Astrocyte of the spinal cord (primary cell): ENCODE measurements at regions not wholly inside any gene's neighbourhood (a gene's known extent, or its start where the extent isn't known, plus 50 kb on each side); places are given as distances from the start of the nearest gene placed in this dataset.

Experiments used
- DNase-seq: peaks from one replicate; pipeline ENCODE4 v3.0.0; 2011; ENCODE audit warnings: low read depth, low spot score
- H3K4me3 ChIP-seq: 2 replicates; pipeline ENCODE4 v1.5.1; 2011; ENCODE audit warnings: low read depth, mild to moderate bottlenecking, low read length, moderate library complexity
- in situ Hi-C: cut with HindIII; loops from 2 replicates; pipeline ENCODE4 v1.10.0; 2017; ENCODE audit warnings: low sequenced_read_pairs
- TF ChIP-seq, protein P1 (sequence below): IDR thresholded peaks from 2 replicates; pipeline ENCODE4 v1.5.1; 2012; ENCODE audit warnings: low read depth, mild to moderate bottlenecking, low read length, inconsistent platforms

- no peak for DNase-seq
- TF ChIP-seq, protein P1, sequence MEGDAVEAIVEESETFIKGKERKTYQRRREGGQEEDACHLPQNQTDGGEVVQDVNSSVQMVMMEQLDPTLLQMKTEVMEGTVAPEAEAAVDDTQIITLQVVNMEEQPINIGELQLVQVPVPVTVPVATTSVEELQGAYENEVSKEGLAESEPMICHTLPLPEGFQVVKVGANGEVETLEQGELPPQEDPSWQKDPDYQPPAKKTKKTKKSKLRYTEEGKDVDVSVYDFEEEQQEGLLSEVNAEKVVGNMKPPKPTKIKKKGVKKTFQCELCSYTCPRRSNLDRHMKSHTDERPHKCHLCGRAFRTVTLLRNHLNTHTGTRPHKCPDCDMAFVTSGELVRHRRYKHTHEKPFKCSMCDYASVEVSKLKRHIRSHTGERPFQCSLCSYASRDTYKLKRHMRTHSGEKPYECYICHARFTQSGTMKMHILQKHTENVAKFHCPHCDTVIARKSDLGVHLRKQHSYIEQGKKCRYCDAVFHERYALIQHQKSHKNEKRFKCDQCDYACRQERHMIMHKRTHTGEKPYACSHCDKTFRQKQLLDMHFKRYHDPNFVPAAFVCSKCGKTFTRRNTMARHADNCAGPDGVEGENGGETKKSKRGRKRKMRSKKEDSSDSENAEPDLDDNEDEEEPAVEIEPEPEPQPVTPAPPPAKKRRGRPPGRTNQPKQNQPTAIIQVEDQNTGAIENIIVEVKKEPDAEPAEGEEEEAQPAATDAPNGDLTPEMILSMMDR, result no peak
- in situ Hi-C loops, result no loop called here
These were observed 114.5 kb downstream of the LARP7 start for GRCh38 chr4:112751447-112751846.

DNA sequence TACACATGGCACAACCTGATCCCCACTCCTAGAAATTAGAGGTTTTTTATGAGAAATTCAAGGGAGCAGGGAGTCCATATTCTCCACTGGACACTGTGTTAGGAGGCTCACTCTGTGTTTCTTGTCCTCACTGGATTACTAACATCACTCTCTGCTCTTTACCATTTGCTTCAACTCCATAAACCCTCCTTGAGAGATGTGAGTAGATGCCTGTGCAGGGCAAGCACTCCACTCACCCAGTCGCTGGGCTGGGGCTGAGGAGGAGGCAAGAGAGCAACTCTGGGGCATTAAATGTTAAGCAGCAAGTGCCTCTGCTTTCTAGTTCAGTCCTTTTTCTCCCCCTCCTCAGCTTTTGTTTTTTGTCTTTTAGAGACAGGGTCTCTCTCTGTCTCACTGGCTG lies 115.1 kb downstream of the LARP7 start:
- H3K4me3 ChIP-seq, result no peak overlapping the region
- TF ChIP-seq, protein P1, result no peak
- in situ Hi-C loops, result no loop called here
- DNase-seq, result no peak

More at GRCh38 chr4:112751447-112751846, 114.5 kb downstream of the LARP7 start:
- H3K4me3 ChIP-seq, result no peak overlapping the region

GRCh38 chr4:112752510-112752909 lies 115.6 kb downstream of the LARP7 start:
- H3K4me3 ChIP-seq, result no peak overlapping the region
- no peak for DNase-seq
- TF ChIP-seq, protein P1, result no peak
- in situ Hi-C loops, result no loop called here

DNA sequence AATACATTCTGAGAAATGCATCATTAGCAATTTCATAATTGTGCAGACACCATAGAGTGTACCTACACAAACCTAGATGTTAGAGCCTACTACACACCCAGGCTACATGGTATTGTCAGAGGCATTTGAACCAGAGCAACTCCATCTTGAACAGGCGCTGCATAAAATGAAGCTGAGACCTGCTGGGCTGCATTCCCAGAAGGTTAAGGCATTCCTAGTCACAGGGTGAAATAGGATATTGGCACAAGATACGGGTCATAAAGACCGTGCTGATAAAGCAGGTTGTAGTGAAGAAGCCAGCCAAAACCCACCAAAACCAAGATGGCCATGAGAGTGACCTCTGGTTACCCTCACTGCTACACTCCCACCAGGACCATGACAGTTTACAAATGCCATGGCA lies 116.4 kb downstream of the LARP7 start:
- TF ChIP-seq, protein P1, result no peak
- no peak for DNase-seq
- in situ Hi-C loops, result no loop called here

DNA sequence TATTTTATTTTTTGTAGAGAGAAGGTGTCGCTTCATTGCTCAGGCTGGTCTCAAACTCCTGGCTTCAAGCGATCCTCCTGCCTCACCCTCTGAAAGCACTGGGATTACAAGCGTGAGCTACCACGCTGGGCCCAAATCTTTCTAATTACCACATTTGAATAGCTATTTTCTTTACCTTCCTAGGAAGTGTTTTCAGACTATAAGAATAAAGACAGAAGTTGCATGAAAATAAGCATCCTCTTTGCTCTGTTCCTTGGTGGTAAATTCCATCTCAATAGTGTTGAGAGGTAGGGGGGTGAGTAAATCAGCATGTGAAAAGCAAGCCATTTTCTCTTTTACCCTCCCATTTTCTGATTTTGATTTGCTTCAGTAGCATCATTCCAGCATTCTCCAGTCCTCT lies 122.4 kb downstream of the LARP7 start:
- DNase-seq, result no peak
- in situ Hi-C loops, result no loop called here
- H3K4me3 ChIP-seq, result no peak overlapping the region
- TF ChIP-seq, protein P1, result no peak

More for the DNA sequence above, 116.4 kb downstream of the LARP7 start:
- no peak overlapping the region for H3K4me3 ChIP-seq

DNA sequence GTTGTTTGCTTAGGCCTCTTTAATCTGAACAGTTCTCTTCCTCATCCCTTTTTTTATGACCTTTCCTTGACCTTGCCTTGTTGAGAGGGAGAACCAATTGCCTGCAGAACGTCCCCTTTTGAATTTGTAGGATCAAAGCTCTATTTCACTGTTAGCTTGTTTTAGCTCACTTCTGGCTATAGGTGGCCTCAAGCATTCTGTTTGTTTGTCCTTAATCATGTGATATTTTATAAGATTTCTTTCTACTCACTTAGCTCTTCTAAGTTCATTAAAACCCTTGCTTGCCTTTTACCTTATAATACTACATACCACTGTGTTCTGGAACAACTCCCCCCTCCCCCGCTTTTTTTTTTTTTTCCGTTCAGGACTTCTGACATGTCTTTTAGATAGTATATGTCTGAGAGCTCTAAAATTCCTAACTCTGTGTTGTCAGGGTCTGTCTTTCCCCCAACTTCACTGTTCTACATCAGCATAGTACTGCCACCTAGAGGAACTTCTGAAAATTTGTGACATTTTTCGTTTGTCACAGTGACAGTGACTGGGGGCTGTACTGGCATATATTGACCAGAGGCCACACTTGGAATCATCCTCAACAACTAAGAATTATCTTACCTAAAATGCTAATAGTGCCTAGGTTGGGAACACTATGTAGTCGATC lies 128.5 kb downstream of the LARP7 start:
- no peak overlapping the region for H3K4me3 ChIP-seq
- TF ChIP-seq, protein P1, result peak; percentile 54
- DNase-seq, result peak; percentile 12
- in situ Hi-C loops, result no loop called here
